Endodermal cell (in vitro differentiated cells): ENCODE measurements at regions not wholly inside any gene's neighbourhood (a gene's known extent, or its start where the extent isn't known, plus 50 kb on each side); places are given as distances from the start of the nearest gene placed in this dataset.

ENCODE experiments used
- DNase-seq: peaks from one replicate; pipeline ENCODE4 v3.0.0-alpha.2; 2017
- H3K27ac ChIP-seq: 2 replicates; pipeline ENCODE4 v1.5.1; 2013; ENCODE audit warnings: mild to moderate bottlenecking, low read depth, low read length, moderate library complexity
- H3K27me3 ChIP-seq: 2 replicates; pipeline ENCODE4 v1.6.1; 2013; ENCODE audit warnings: mild to moderate bottlenecking, low read length, moderate library complexity; ENCODE audit not compliant: insufficient read depth, control insufficient read depth, poor library complexity, severe bottlenecking
- H3K36me3 ChIP-seq: 2 replicates; pipeline ENCODE4 v1.7.0; 2013; ENCODE audit warnings: mild to moderate bottlenecking, low read length, moderate library complexity; ENCODE audit not compliant: control insufficient read depth, insufficient read depth
- H3K4me1 ChIP-seq: one replicate; pipeline ENCODE4 v1.7.0; 2013; ENCODE audit warnings: low read length; ENCODE audit not compliant: control insufficient read depth, insufficient read depth
- H3K4me3 ChIP-seq: 2 replicates; pipeline ENCODE4 v1.5.1; 2013; ENCODE audit warnings: mild to moderate bottlenecking, low read length, moderate library complexity
- H3K9ac ChIP-seq: 2 replicates; pipeline ENCODE4 v1.6.1; 2013; ENCODE audit warnings: mild to moderate bottlenecking, low read length, moderate library complexity; ENCODE audit not compliant: poor library complexity, severe bottlenecking; ENCODE audit errors: extremely low read depth
- H3K9me3 ChIP-seq: 2 replicates; pipeline ENCODE4 v1.6.1; 2013; ENCODE audit warnings: mild to moderate bottlenecking, low read length, moderate library complexity; ENCODE audit not compliant: control insufficient read depth
- H3K27ac Mint-ChIP-seq: 2 replicates; pipeline ENCODE4 v1.8.0; 2020; ENCODE audit warnings: mixed read lengths
- H3K27me3 Mint-ChIP-seq: 2 replicates; pipeline ENCODE4 v1.8.0; 2021; ENCODE audit warnings: mild to moderate bottlenecking, mixed read lengths; ENCODE audit not compliant: insufficient read depth
- H3K36me3 Mint-ChIP-seq: 2 replicates; pipeline ENCODE4 v1.8.0; 2020; ENCODE audit warnings: low read depth, mixed read lengths
- H3K4me1 Mint-ChIP-seq: 2 replicates; pipeline ENCODE4 v1.8.0; 2020; ENCODE audit warnings: mixed read lengths
- H3K4me3 Mint-ChIP-seq: 2 replicates; pipeline ENCODE4 v1.8.0; 2020; ENCODE audit warnings: mild to moderate bottlenecking, moderate library complexity, mixed read lengths
- H3K9me3 Mint-ChIP-seq: 2 replicates; pipeline ENCODE4 v1.8.0; 2020; ENCODE audit warnings: mild to moderate bottlenecking, mixed read lengths
- CTCF ChIP-seq: fragments of 200-600 bp; sonication (generic); conservative IDR thresholded peaks from 2 replicates; pipeline ENCODE4 v1.5.0; 2021; ENCODE audit warnings: antibody characterized with exemption, mild to moderate bottlenecking
- WGBS, 2 experiments: methylation state at CpG; one replicate each; pipeline versions ENCODE4 v1.1.5 to v1.1.7; 2013; ENCODE audit warnings: missing lambda C conversion rate in 2 of 2, mixed read lengths in 1 of 2; ENCODE audit not compliant: insufficient coverage in 1 of 2, insufficient read length in 1 of 2; 5-methylcytosine and 5-hydroxymethylcytosine counted together

GRCh38 chr10:109706026-109706560 lies 217.2 kb downstream of the XPNPEP1 start:
- Mint-ChIP-seq H3K27me3 (peaks cover 4% of the 10 kb centered on the region), H3K36me3 (no peaks in the 10 kb centered on the region), H3K9me3 (peaks cover 16% of the 10 kb centered on the region), H3K4me3 (no peak overlapping the region), H3K4me1 (no peaks in the 10 kb centered on the region), H3K27ac (no peak overlapping the region)
- DNase-seq = no peak
- no peaks in the 10 kb centered on the region for H3K4me1 ChIP-seq
- no peak overlapping the region for H3K9ac ChIP-seq
- H3K27me3 ChIP-seq = no peaks in the 10 kb centered on the region
- peaks cover 14% of the 10 kb centered on the region for H3K9me3 ChIP-seq
- no peak for TF ChIP-seq CTCF
- no peak overlapping the region for H3K27ac ChIP-seq
- no peak overlapping the region for H3K4me3 ChIP-seq
- no peaks in the 10 kb centered on the region for H3K36me3 ChIP-seq
- WGBS, 2 experiments = 78 to 80% methylated on average over 1 of the region's 1 CpG

GRCh38 chr10:109701633-109702215 lies 221.6 kb downstream of the XPNPEP1 start:
- no peaks in the 10 kb centered on the region for H3K4me1 Mint-ChIP-seq
- 57 to 91% methylated on average over 4 to 5 of the region's 5 CpGs for WGBS, 2 experiments
- no peak overlapping the region for H3K27ac ChIP-seq
- no peak for TF ChIP-seq CTCF
- no peaks in the 10 kb centered on the region for H3K4me1 ChIP-seq
- no peak overlapping the region for H3K27ac Mint-ChIP-seq
- no peaks in the 10 kb centered on the region for H3K9me3 Mint-ChIP-seq
- H3K9ac ChIP-seq = no peak overlapping the region
- no peak overlapping the region for H3K4me3 ChIP-seq
- DNase-seq = no peak
- H3K36me3 Mint-ChIP-seq = no peaks in the 10 kb centered on the region
- no peaks in the 10 kb centered on the region for H3K36me3 ChIP-seq
- H3K27me3 Mint-ChIP-seq = no peaks in the 10 kb centered on the region
- no peak overlapping the region for H3K4me3 Mint-ChIP-seq
- no peaks in the 10 kb centered on the region for H3K27me3 ChIP-seq
- H3K9me3 ChIP-seq = no peaks in the 10 kb centered on the region

GRCh38 chr10:109698882-109699664 lies 224.2 kb downstream of the XPNPEP1 start:
- H3K27ac ChIP-seq = no peak overlapping the region
- Mint-ChIP-seq H3K27me3 (no peaks in the 10 kb centered on the region), H3K36me3 (no peaks in the 10 kb centered on the region)

More at GRCh38 chr10:109698882-109699664, 224.2 kb downstream of the XPNPEP1 start:
- no peak for TF ChIP-seq CTCF
- Histone ChIP-seq H3K4me1 (no peaks in the 10 kb centered on the region), H3K36me3 (no peaks in the 10 kb centered on the region), H3K27me3 (no peaks in the 10 kb centered on the region), H3K9ac (no peak overlapping the region), H3K4me3 (no peak overlapping the region), H3K9me3 (no peaks in the 10 kb centered on the region)
- Mint-ChIP-seq H3K4me1 (no peaks in the 10 kb centered on the region), H3K9me3 (no peaks in the 10 kb centered on the region), H3K27ac (no peak overlapping the region), H3K4me3 (no peak overlapping the region)
- 78 to 81% methylated on average over 4 to 5 of the region's 5 CpGs for WGBS, 2 experiments
- DNase-seq = no peak
